NCI-H1930 (cell line): ENCODE measurements at regions not wholly inside any gene's neighbourhood (a gene's known extent, or its start where the extent isn't known, plus 50 kb on each side); places are given as distances from the start of the nearest gene placed in this dataset.

Source experiments
- DNase-seq, 2 experiments: peaks; one replicate each; lab custom pipeline; 2025; lab: John Stamatoyannopoulos, UW

DNA sequence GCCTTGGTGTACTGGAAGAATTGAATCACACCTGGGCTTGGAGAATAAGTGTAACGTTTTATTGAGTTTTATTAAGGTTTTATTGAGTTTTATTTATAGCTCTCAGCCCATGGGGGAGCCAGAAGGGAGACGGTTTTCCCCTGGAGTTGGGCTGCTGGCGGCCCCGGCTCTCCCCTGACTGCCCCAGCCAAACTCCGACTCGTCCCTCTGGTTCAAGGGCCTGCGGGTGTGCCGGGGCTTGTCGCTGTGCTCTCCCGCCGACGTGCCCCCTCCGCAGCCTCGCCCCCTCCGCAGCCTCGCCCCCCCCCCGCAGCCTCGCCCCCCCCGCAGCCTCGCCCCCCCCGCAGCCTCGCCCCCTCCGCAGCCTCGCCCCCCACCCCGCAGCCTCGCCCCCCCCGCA is 326.1 kb upstream of the RTL1 start:
- no peak for DNase-seq

DNA sequence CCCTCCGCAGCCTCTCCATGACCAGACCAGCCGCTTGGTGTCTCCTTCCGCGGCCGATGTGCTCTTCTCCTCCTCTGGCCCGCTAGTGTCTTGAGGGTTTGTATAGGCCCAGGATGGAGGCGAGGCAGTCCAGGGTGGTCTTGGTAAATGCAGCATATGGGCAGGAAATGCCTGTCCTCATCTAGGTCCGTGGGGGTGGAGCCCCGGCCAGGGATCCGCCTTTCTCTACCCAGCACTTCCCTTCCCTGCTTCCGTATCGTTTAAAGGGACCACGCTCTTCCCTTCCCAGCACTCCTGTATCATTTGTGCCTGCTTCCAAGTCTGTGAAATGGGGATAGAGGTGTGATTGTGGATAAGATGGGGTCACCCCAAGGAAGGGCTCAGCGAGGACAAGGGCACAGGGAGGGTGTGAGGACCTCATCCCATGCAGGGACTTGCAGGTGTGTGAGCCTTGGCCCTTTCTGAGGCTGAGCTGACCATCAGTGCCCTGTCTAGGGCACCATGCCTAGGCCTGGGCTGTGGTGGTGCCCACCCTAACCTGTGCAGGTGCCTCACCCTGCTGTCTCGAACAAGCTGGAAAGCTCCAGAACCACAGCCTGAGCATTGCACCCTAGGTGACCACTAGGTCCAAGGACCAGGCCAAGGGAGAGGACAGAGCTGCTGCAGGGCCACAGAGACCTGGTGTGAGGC is 326.8 kb upstream of the RTL1 start:
- no peak for DNase-seq

DNA sequence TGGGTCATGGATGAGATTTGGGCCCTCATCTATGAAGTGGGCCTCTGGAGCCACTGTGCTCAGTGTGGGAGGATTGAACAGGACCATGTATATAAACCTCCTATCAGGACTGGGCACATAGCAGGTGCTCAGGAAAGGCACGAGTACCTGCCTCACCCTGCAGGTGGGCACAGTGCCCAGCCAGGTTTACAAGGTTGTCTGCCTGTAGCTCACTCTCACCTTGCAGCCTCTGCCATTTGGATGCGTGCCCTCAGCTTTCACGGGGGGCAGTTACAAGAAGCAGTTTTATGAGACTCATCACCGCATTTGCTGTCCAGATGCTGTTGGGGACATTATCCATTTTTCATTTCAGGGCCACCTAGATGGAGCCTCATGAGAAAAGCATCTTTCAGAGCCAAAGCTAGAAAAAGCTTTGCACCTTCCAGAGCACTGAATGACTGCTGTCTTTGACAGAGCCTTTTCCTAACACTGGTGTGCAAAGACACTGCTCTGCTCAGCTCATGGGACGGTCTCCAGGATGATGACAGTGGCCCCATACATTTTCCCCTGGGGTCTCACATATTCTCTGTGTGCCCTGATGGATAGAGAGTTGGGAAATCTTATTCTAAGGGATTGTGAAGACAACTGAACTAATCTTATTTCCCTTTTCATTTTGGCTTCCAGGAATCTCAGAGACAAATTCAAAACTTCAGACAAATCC is 327.5 kb upstream of the RTL1 start:
- no peak for DNase-seq

DNA sequence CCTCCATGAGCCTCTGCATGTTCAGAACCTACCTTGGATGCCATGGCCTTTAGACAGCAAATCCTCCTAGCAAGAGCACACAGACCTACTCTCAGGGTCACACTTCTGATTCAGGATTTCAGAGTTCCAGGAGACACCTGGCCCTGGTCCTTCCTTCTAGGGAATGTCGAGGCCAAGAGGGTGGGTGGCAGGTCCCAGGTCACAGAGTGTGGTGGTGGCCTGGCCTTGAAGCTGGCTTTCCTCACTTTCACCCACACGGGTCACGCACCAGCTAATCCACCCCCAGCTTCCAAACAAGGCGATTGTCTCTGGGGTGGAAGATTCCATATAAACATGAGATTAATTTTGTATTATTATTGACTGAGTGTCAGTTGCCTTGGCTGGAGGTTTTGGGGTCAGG is 328.3 kb upstream of the RTL1 start:
- no peak for DNase-seq

DNA sequence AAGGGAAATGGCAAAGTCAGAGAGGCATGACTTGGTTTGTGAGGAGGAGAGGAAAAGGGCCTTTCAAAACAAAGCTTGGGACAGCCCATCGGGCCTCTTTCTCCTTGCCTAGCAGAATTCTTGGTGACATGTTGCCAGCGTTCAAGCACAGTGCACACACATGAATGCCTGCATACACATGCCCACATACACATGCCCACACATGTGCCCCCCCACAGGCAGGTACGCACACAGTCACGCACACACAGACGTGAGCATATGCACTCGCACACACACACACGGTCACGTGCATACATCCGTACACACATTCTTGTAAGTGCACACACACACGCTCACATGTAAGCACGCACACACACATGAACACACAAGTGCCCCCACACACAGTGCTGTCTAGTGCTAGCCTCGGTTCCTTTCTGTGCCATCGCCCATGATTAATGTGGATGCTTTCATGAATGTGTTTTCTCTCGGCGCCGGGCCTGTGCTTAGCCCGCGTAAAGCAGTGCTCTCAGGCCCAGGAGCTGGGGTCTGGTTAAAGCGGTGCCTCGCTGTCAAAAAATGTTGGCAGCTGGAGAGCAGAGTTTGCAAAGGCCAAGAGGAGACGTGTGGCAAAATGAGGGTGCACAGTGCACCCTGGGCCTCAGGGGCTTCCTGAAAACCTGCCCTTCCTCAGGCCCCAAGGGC is 328.8 kb upstream of the DIO3 start:
- no peak for DNase-seq

DNA sequence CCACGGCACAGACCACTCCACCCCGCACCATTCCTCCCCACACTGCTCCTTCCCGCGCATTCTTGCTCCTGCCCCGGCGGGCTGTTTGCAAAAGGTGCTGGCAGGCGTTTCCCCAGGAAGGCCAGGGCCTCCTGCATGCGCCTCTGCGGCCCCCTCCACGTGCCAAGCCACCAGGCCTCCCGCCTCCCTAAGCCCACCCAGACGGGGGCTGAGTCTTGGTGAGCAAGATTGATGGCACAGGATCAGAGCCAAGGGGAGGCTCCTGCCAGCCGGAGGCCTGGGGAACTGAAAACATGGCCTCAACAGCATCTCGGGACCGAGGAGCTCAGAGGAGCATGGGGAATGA is 328.3 kb upstream of the DIO3 start:
- no peak for DNase-seq

DNA sequence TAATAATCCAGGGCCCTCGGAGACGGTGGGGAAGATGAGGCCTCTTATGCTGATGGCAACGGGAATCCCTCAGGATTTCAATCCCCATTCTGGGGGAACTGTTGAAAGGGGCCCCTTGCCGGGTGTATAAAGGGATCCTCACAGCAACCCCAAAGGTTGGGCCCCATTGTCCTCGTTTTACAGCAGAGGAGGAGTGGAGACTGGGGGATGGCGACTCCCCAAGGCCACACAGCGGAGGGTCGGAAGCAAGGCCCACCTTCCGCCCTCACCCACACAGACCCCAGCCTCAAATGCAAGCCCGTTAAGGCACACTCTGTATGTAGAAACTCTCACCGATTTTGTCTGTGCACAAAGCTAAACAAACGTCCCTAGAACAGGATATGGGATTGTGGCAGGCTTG is 327.9 kb upstream of the DIO3 start:
- no peak for DNase-seq

DNA sequence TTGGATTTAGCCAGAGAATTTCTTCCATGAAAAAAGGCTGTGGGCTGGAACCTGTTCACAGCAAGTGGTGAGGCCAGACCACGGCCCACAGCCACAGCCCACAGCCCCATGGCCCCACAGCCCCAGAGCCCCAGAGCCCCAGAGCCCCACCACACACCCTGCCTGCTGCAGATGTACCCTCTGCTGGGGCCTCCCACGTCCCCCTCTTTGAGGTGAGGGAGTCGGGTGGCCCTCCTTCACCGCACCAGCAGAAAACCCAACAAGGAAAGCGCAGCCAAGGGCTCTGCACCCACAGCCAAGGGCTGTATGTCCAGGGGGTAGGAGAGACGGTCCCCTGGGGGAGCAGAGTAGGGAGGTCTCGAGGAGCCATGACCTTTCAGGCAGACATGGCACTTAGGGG is 327.5 kb upstream of the DIO3 start:
- no peak for DNase-seq

DNA sequence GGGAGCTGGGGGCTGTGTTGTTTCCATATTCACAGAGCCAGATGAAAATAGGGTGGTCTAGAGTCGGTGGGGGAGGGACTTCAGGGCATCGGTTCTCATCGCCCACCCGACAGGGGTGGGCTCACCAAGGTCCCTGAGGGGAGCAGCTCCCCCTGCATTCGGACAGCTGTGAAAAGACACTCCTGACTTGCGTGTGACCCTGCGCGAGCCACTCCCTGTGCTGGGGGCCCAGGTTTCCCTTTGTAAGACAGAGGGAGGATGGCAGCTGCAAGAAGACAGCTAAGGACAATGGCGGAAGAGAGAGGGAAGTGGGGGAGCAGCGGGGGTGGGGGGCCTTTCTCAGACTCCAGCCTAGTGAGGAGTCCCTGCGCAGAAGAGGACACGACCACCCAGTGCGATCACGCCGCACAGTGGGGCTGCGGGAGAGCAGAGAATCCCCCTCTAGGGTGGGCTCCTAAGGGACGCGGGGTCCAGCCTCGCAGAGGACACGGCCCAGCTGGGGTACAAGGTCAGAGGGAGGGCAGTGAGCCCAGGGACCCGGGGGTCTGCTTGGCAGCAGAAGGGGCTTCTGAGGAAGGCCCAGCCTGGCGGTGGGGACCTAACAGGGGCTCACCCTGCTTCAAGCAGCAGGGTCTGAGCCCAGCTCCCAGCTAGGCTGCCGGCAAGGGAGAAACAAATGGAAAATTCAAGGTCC is 326.9 kb upstream of the DIO3 start:
- DNase-seq = no peak

DNA sequence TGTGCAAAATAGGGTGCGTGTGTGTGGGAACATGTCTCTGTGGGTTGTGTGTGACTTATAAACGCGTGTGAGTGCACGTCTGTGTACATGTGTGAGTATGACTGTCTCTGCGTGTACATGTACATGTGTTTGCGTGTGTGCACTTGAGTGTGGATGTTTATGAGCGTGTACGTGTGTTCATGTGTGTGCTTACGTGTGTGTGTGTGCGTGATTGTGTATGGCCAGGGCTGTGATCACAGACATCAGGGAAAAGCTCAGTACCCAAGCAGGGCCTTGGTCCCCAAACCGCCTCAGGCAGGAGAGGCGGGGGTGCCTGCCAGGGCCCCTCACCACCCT is 326.3 kb upstream of the DIO3 start:
- DNase-seq = no peak

DNA sequence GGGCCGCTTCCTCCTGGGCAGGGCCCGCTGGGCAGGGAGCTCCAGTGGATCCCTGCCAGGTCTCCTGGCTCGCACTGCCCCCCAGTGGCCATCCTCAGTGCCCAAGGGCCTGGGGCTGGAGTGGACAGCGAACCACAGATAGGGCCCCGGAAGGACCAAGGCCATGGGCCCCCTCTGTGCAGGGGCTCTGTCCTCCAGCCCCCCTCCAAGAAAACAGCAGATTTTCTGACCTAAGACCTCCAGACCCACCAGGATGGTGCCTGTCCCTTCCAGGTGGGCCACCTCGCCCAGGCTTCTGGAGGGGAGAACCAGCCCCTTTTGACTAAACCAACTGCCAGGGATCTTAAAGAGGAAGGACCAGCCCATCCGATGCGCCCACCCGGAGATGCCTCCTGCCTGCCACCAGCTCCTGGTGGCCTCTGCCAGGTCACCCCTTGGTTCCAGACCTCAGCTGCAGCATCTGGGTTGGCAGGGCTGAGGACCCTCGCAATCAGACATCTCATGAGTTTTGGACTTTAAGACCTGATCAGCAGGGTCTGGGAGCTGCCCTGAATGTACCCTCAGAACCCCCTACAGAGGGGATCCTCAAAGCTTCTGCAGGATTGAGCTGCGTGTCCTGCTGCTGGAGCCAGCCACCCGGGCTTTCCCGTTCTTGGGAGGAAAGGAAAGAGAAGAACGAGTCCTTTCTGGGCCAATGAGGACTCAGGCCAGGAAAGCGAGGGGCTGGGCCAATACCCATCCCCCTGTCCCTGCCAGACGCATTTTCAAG is 325.8 kb upstream of the DIO3 start:
- peak in 1 of 2 experiments; percentile 53 for DNase-seq

DNA sequence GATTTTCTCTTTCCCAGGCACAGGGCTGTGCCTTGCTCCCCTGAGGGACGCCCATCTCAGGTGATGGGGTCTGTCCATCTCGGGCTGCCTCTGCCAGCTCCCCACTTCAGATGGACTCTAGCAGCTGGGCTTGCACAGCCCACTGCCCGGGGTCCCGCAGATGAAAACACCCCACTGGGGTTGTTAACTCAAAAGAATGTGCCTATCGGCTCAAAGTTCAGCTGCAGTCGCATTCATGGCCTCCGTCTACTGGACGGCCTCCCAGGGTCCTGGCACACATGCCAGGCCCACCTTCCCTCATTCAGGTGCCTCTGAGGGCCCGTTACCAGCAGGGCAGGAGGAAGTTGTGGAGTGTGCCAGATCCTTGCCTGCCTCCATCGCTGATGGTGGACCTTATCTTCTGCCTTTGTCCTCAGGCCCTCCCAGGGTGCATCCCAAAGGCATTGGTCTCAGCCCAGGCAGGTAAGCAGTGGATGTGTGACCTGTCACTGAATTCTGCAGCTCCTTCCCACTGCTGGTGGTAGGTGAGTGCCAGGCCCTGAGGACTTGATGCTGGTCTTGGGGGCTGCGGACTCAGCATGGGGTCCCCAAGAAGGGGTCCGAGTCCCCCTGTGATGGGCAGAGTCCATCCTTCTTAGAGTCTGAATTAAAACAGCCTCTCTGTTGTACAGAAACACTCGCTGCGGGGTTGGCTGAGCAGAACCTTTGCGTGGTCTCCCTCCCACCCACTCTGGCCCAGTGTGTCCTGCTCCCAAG is 324.6 kb upstream of the DIO3 start:
- DNase-seq = no peak

DNA sequence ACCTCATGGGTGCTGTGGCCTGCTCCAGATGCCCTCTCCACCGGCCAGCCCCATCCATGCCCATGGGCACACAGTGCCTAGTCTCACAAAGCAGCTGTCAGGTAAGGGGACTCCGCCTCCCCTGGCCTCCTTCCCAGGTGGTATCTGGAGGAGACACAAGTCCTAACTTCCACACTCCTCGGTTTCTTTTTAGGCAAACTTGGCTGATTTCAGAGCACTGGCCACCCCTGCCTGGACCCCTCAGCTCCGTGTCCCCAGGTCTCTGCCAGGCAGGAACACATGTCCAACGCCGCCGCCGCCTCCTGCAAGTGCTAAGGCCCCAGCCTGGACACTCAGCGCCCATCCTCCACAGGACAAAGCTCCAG is 324.1 kb upstream of the DIO3 start:
- DNase-seq = no peak

DNA sequence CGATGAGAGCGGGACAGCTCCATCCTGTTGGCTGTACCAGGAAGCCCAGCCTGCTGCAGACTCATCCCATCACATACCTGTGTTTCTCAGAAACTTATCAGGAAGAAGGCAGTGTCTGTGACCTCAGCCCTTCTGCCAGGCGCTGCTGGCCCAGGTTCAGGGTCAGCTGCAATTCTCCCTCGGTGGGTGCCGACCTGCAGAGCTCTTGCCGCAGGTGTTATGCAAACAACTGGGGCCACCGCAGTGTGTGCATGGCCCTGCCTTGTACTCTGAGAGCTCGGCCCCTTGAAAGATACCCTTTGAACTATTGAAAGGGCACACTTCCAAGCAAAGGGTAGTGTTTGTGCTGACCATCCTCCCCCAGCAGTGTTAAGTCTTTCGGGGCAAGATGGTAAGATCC is 322.2 kb upstream of the DIO3 start:
- DNase-seq = no peak

DNA sequence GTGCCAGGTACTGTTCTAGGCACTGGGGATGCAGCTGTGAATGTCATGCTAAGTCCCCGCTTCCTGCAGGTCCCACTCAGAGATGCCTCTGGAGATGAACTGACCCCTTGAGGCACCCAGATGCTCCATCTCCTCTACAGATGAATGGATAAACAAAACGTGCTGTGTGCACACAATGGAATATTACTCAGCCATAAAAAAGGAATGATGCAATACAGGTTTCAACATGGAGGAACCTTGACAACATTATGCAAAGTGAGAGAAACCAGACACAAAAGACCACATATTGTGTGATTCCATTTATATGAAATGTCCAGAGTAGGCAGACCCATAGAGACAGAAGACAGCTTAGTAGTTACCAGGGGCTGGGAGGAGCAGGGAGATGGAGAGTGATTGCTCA is 320.1 kb upstream of the DIO3 start:
- no peak for DNase-seq

DNA sequence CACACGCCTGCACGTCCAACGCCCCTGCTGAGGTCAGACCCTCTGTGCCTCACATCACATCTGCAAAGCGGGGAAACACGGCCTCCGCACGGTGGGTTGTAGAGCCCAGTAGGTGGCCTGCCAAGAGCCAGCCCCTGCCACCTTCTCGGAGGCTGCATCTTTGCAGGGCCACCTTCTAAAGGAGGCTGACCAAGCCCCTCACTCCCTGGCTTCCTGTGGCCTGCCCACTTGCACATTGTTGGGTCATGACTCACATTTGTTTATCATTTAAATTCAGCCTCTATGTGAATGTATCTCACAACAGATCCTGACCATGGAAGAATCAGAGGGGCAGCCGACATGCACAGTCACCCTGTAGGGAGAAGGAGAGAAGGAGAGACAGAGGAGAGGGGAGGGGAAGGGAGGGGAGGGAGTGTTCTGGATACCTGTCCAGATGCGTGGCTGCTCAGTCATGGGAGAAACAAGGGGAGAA is 319.5 kb upstream of the DIO3 start:
- DNase-seq = no peak

DNA sequence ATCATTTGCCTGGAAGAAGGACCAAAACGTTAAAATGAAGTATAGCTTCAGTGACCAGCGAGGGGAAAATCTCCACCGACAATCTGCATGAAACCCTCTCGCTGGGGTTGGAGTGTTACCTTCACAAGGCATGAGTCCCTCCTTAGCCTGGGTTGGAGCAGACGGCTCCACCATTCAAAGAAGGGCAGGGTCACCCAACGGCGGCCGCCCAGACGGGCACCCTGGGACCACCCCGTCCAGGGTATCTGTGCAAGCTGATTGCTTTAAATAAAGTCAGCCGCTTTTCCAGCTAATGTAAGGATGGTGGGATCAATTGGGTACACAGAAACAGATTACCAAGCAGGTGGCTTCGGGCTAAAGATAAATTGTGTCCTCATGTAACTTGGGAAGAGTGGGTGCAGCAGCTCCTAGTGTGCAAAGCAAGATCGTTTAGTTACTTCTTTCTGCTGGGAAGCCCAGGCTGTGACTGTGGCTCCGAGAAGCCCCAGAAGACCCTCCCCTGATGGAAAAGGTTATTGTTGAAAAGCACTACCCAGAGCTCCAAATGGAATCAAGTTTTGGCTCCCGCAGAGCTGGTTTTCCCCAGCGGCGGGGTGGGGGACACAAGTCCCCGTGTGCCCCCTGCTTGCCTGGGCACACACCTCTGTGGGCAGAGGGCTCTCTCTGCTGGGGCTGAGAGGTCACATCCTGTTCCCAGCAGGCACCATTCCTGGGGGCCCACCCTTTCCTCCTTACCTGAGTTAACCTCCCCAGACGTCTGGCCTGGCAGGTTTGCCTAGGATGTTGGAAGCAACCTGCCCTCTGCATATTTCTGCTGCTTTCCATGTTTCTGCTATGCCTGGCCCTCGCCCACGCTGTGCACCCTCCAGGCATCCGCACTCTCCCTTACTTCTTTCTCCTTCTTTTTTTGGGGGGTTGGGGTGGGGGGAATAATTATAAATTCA is 318.6 kb upstream of the DIO3 start:
- DNase-seq = no peak

DNA sequence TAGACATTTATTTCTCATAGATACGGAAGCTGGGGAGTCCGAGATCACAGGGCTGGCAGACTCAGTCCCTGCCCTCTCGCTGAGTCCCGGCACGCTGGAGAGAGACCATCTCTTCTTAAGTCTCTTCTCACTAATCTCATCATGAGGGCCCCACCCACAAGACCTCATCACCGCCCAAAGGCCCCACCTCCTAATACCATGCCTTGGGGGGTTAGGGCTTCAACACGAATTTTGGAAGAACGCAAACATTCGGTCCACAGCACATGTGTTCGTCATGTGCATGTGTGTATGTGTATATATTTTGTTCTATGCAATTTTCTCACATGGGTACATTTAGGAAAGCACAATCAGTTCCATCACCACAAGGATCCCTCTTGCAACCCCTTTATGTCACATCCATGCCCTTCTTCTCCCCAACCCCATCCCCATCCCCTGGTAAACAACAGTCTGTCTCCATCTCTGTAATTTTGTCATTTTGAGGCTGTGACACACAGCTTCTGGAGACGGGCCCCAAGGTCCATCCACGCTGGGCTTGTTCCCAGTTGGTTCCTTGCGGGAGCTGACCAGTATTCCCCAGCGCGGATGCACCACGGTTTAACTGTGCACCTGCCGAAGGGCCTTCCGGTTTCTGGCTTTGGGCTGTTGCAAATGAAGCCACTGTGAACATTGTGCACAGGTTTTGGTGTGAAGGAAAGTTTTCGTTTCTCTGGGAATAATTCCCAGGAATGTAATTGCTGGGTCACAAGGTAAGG is 317.5 kb upstream of the DIO3 start:
- DNase-seq = no peak
